ENCODE measurements at regions not wholly inside any gene's neighbourhood (a gene's known extent, or its start where the extent isn't known, plus 50 kb on each side); places are given as distances from the start of the nearest gene placed in this dataset.

DNA sequence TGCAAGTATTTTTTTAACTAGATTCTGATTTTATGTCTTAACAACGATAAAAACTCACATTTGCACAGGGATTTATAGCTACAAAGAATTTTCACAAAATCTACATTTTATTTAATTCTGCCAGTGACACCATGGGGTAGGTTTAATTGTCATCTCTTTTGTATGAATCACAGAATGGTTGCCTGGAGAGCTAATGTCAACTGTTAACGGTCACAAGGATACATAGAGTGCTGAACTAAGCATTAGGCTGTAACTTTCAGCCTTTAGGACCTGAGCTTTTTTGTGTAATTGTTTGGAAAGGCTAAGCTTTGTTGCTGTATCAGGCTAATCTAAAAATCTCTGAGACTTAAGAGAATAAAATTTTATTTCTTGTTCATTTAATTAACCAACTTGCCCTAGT is 465.3 kb upstream of the TBX3 start:
- H3F3A ChIP-seq (ENCODE audit: low read depth): no peaks in the 10 kb centered on the region
- H3K9me3 ChIP-seq (ENCODE audit: low read depth): no peaks in the 10 kb centered on the region
- TF ChIP-seq, protein P1, sequence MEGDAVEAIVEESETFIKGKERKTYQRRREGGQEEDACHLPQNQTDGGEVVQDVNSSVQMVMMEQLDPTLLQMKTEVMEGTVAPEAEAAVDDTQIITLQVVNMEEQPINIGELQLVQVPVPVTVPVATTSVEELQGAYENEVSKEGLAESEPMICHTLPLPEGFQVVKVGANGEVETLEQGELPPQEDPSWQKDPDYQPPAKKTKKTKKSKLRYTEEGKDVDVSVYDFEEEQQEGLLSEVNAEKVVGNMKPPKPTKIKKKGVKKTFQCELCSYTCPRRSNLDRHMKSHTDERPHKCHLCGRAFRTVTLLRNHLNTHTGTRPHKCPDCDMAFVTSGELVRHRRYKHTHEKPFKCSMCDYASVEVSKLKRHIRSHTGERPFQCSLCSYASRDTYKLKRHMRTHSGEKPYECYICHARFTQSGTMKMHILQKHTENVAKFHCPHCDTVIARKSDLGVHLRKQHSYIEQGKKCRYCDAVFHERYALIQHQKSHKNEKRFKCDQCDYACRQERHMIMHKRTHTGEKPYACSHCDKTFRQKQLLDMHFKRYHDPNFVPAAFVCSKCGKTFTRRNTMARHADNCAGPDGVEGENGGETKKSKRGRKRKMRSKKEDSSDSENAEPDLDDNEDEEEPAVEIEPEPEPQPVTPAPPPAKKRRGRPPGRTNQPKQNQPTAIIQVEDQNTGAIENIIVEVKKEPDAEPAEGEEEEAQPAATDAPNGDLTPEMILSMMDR (IDR thresholded peaks at IDR 0.05): no peak
- TF ChIP-seq EZH2phosphoT487 (IDR thresholded peaks at IDR 0.05): no peak
- Mint-ChIP-seq H3K27ac (no peak overlapping the region), H3K4me1 (peaks cover 27% of the 10 kb centered on the region), H3K36me3 (no peaks in the 10 kb centered on the region), H3K27me3 (ENCODE audit: insufficient read depth, low read depth) (peaks cover 2% of the 10 kb centered on the region), H3K9me3 (no peaks in the 10 kb centered on the region), H3K4me3 (no peak overlapping the region)
- H3K79me2 ChIP-seq (ENCODE audit: low read depth): no peaks in the 10 kb centered on the region
- H3K36me3 ChIP-seq: no peaks in the 10 kb centered on the region
- H3K9ac ChIP-seq: no peak overlapping the region
- no peak overlapping the region for H2AFZ ChIP-seq (replicated peaks)
- no peak overlapping the region for H3K27ac ChIP-seq
- H4K20me1 ChIP-seq (ENCODE audit: low read depth): no peaks in the 10 kb centered on the region
- no peak overlapping the region for H3K4me2 ChIP-seq
- H3K4me1 ChIP-seq: peaks cover 32% of the 10 kb centered on the region
- H3K4me3 ChIP-seq: no peak overlapping the region
- no peaks in the 10 kb centered on the region for H3K27me3 ChIP-seq
- DNase-seq (ENCODE audit: low spot score): no peak

- no peaks in the 10 kb centered on the region for H3K36me3 Mint-ChIP-seq
- Histone ChIP-seq H3K9me3 (ENCODE audit: low read depth) (no peaks in the 10 kb centered on the region), H3K4me1 (peaks cover 25% of the 10 kb centered on the region), H3F3A (ENCODE audit: low read depth) (no peaks in the 10 kb centered on the region), H4K20me1 (ENCODE audit: low read depth) (no peaks in the 10 kb centered on the region), H2AFZ (replicated peaks) (no peak overlapping the region), H3K4me2 (no peak overlapping the region), H3K4me3 (no peak overlapping the region), H3K27me3 (no peaks in the 10 kb centered on the region), H3K79me2 (ENCODE audit: low read depth) (no peaks in the 10 kb centered on the region), H3K36me3 (no peaks in the 10 kb centered on the region), H3K27ac (no peak overlapping the region), H3K9ac (no peak overlapping the region)
- no peak overlapping the region for H3K4me3 Mint-ChIP-seq
- no peak overlapping the region for H3K27ac Mint-ChIP-seq
- H3K4me1 Mint-ChIP-seq: peaks cover 26% of the 10 kb centered on the region
- peaks cover 4% of the 10 kb centered on the region for H3K27me3 Mint-ChIP-seq (ENCODE audit: insufficient read depth, low read depth)
- no peak for DNase-seq (ENCODE audit: low spot score)
- TF ChIP-seq, protein P1 (IDR thresholded peaks at IDR 0.05): no peak
- TF ChIP-seq EZH2 (IDR thresholded peaks at IDR 0.05) (no peak), EZH2phosphoT487 (IDR thresholded peaks at IDR 0.05) (no peak)
- peaks cover 6% of the 10 kb centered on the region for H3K9me3 Mint-ChIP-seq
Measured at GRCh38 chr12:115147916-115148315, 463.9 kb upstream of the TBX3 start.

- Histone ChIP-seq H3K4me1 (peaks cover 19% of the 10 kb centered on the region), H3K9ac (no peak overlapping the region), H4K20me1 (ENCODE audit: low read depth) (no peaks in the 10 kb centered on the region), H3K4me2 (no peak overlapping the region), H3K27ac (no peak overlapping the region), H3K79me2 (ENCODE audit: low read depth) (no peaks in the 10 kb centered on the region), H3K4me3 (no peak overlapping the region), H3F3A (ENCODE audit: low read depth) (no peaks in the 10 kb centered on the region), H3K36me3 (no peaks in the 10 kb centered on the region), H2AFZ (replicated peaks) (no peak overlapping the region), H3K27me3 (no peaks in the 10 kb centered on the region), H3K9me3 (ENCODE audit: low read depth) (no peaks in the 10 kb centered on the region)
- no peak for DNase-seq (ENCODE audit: low spot score)
- H3K4me3 Mint-ChIP-seq: no peak overlapping the region
- peaks cover 21% of the 10 kb centered on the region for H3K4me1 Mint-ChIP-seq
- no peaks in the 10 kb centered on the region for H3K36me3 Mint-ChIP-seq
- no peak for TF ChIP-seq EZH2phosphoT487 (IDR thresholded peaks at IDR 0.05)
- no peak for TF ChIP-seq EZH2 (IDR thresholded peaks at IDR 0.05)
- TF ChIP-seq, protein P1 (IDR thresholded peaks at IDR 0.05): no peak
- no peak overlapping the region for H3K27ac Mint-ChIP-seq
- H3K27me3 Mint-ChIP-seq (ENCODE audit: insufficient read depth, low read depth): peaks cover 4% of the 10 kb centered on the region
- H3K9me3 Mint-ChIP-seq: peaks cover 7% of the 10 kb centered on the region
Measured at GRCh38 chr12:115146453-115146852, 462.5 kb upstream of the TBX3 start.
